Activated naive CD4-positive, alpha-beta T cell treated with anti-CD3 and anti-CD28 coated beads for 36 hours (primary cell): ENCODE measurements at regions not wholly inside any gene's neighbourhood (a gene's known extent, or its start where the extent isn't known, plus 50 kb on each side); places are given as distances from the start of the nearest gene placed in this dataset.
"Not testable (repeated sequence)": the region's sequence is repeated elsewhere in the genome, so short reads cannot be mapped to it uniquely, and the experiment has no call there.

Experiments used
- CTCF ChIA-PET: fragments of 350-600 bp; sonication (Branson Sonifier 250); formaldehyde crosslinking; loops from one replicate; lab custom pipeline; 2021; ENCODE audit warnings: antibody characterized with exemption; lab: Charles Lee
- DNase-seq: peaks from one replicate; pipeline ENCODE4 v3.0.0-alpha.2; 2020
- H3K27ac Mint-ChIP-seq: one replicate; pipeline ENCODE4 v1.8.0; 2021; ENCODE audit warnings: mild to moderate bottlenecking, mixed read lengths
- H3K27me3 Mint-ChIP-seq: one replicate; pipeline ENCODE4 v1.8.0; 2021; ENCODE audit warnings: low read depth, mixed read lengths
- H3K36me3 Mint-ChIP-seq: one replicate; pipeline ENCODE4 v1.8.0; 2021; ENCODE audit warnings: low read depth, mixed read lengths
- H3K4me1 Mint-ChIP-seq: one replicate; pipeline ENCODE4 v1.8.0; 2021; ENCODE audit warnings: low read depth, mixed read lengths
- H3K4me3 Mint-ChIP-seq: one replicate; pipeline ENCODE4 v1.8.0; 2021; ENCODE audit warnings: mild to moderate bottlenecking, moderate library complexity, mixed read lengths
- H3K9me3 Mint-ChIP-seq: one replicate; pipeline ENCODE4 v1.8.0; 2021; ENCODE audit warnings: mixed read lengths
- intact Hi-C: fragments of 100-400 bp; cut with micrococcal nuclease; formaldehyde crosslinking; loops from one replicate; pipeline ENCODE4 v1.15.1; 2023

DNA sequence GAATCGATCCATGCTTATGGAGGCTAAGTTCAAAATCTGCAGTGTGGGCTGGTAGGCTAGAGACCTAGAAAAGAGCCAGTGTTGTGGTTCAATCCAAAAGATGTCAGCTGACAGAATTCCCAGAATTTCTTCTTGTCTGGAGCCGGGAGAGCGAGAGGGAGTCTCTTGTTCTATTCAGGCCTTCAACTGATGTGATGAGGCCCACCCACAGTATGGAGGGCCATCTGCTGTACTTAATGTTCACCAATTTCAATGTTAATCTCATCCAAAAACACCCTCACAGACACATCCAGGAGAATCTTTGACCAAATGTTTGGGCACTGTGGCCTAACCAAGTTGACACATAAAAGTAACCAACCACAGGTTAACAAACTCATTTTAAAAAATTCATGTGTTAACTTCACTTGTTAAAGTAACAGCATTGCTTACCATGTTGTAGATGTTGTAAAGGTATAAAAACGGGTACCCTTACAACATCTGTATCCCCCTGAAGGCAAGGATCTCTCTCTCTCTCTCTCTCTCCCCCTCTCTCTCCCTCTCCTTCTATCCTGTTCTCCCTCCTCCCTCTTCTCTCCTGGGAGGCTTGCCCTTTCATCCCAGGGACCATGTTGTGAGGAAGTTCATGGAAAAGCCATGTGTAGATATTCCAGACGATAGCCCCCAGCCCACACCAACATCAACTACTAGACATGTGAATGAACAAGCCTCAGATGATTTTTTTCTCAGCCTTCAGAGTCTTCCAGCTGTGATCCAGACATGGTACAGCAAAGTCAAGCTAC, 66.4 kb upstream of the CHD2 start:
- CTCF ChIA-PET = interaction anchor here (0.6 to 5.8 kb wide), 6 partner anchors 12 to 70 kb away, joined by 3 to 38 read pairs (median 6); partner anchors contain the start of gene CHD2
- H3K4me1 Mint-ChIP-seq = peaks cover 74% of the 10 kb centered on the region
- H3K27ac Mint-ChIP-seq = peak overlapping the region; percentile 96
- H3K36me3 Mint-ChIP-seq = no peaks in the 10 kb centered on the region
- intact Hi-C loops = no loop called here
- peak overlapping the region; percentile 64 for H3K4me3 Mint-ChIP-seq
- DNase-seq = no peak
- no peaks in the 10 kb centered on the region for H3K9me3 Mint-ChIP-seq
- H3K27me3 Mint-ChIP-seq = no peaks in the 10 kb centered on the region

DNA sequence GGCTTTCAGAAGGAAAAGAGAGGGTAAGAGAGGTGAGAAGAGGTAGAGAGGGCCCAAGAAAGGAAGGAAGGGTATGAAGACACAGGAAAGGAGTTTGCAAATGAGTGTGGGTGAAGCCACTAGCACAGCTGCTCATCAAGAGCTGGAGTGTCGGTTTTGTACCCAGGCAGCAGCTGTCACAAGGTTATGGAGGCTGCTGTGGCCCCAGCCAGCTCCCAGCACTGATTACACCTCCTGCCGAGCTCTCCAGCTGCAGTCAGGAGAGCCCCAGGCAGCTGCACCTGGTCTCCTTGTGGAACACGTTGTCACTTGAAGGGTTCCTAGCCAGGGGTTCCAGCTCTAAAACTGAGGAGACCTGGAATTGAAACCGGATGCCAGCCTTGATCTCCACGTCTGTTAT, 60.4 kb upstream of the CHD2 start:
- peak overlapping the region; percentile 51 for H3K27ac Mint-ChIP-seq
- peak; percentile 66 for DNase-seq
- H3K27me3 Mint-ChIP-seq = no peaks in the 10 kb centered on the region
- CTCF ChIA-PET = interaction anchor here (1.1 kb wide), 1 partner anchor 45 kb away, joined by 3 read pairs; no protein-coding TSS in a partner anchor
- no peaks in the 10 kb centered on the region for H3K9me3 Mint-ChIP-seq
- H3K4me3 Mint-ChIP-seq = peak overlapping the region; percentile 28
- peaks cover 67% of the 10 kb centered on the region for H3K4me1 Mint-ChIP-seq
- intact Hi-C loops = no loop called here
- H3K36me3 Mint-ChIP-seq = no peaks in the 10 kb centered on the region

DNA sequence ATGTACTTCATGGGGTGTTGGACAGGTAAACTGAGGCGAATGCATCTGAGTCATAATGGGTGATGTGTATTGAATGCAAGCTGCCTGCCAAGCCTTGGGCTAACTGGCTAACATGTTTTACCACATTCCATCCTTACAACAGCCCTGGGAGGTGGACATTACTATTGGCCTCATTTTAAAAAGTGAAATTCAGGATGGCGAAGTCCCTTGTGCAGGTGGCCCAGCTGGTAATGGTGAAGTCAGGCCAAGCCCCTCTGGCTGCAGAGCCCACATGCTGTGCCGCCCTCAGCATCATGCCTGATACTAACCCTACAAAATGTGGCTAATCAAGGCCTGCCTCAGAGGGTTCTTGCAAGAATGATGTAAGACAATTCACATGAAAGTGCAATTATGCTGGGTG, 60.0 kb upstream of the CHD2 start:
- peak overlapping the region; percentile 28 for H3K4me3 Mint-ChIP-seq

DNA sequence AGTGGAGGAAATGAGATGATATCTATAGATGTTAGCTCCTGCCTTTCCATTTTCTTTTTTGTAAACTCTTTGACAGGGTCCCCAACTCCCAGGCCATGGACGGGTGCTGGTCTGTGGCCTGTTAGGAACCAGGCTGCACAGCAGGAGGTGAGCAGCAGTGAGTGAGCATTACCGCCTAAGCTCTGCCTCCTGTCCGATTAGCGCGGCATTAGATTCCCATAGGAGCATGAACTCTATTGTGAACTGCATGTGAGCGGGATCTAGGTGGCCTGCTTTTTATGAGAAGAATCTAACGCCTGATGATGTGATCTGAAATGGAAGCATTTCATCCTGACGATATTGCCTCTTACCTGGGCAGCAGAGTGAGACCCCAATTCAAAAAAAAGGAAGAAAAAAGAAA, 56.8 kb upstream of the CHD2 start:
- DNase-seq = no peak
- peak overlapping the region; percentile 46 for H3K27ac Mint-ChIP-seq
- intact Hi-C loops = no loop called here
- H3K27me3 Mint-ChIP-seq = no peaks in the 10 kb centered on the region
- H3K4me3 Mint-ChIP-seq = no peak overlapping the region
- peaks cover 84% of the 10 kb centered on the region for H3K4me1 Mint-ChIP-seq
- H3K36me3 Mint-ChIP-seq = no peaks in the 10 kb centered on the region
- CTCF ChIA-PET = no interaction called here
- no peaks in the 10 kb centered on the region for H3K9me3 Mint-ChIP-seq

More for the DNA sequence above, 60.0 kb upstream of the CHD2 start:
- CTCF ChIA-PET = interaction anchor here (1.1 kb wide), 1 partner anchor 45 kb away, joined by 3 read pairs; no protein-coding TSS in a partner anchor
- H3K4me1 Mint-ChIP-seq = peaks cover 67% of the 10 kb centered on the region
- H3K9me3 Mint-ChIP-seq = no peaks in the 10 kb centered on the region
- no peaks in the 10 kb centered on the region for H3K36me3 Mint-ChIP-seq
- no peaks in the 10 kb centered on the region for H3K27me3 Mint-ChIP-seq
- intact Hi-C loops = no loop called here
- peak overlapping the region; percentile 51 for H3K27ac Mint-ChIP-seq
- no peak for DNase-seq

DNA sequence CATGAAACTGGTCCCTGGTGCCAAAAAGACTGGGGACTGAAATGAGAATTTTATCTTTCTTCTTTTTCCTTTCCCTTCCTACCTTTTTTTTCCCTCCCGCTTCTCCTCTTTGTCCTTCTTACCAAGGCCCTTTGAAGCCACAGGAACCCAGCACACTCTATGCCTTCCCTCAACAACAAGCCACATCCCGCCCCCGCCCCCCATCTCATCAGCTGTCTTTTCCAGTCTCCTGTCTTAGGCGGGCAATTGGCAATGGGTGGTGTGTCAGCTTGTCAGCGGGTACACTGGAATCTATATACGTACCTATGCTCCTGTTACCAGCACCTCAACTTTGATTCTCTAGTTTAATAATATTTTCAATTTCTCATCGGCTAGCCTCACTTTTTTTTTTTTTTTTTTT, 56.3 kb upstream of the CHD2 start:
- Mint-ChIP-seq H3K36me3 (no peaks in the 10 kb centered on the region), H3K4me1 (peaks cover 84% of the 10 kb centered on the region), H3K27ac (peak overlapping the region; percentile 96), H3K27me3 (no peaks in the 10 kb centered on the region), H3K9me3 (no peaks in the 10 kb centered on the region), H3K4me3 (peak overlapping the region; percentile 39)
- peak; percentile 52 for DNase-seq
- CTCF ChIA-PET = interaction anchor here (0.6 to 0.7 kb wide), 2 partner anchors 26 to 540 kb away, joined by 3 to 5 read pairs; no protein-coding TSS in a partner anchor
- intact Hi-C loops = no loop called here

DNA sequence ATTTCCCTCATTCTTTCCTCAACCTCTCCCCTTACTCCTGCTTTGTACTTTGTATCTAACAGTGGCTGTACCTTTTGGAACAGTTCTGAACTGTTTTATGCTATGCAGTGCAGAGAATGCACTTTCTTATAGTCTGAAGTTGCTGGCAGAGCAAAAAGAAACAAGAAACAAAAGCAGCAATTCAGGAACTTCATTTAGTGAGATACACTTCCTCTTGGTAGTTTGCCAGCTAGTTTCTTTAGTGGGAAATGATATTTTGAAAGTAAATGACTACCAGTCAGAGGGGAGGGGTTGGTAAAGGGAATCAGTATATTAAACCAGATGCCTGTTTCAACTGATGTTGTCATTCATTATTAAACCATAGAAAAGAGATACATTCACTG, 55.0 kb upstream of the CHD2 start:
- Mint-ChIP-seq H3K4me1 (peaks cover 85% of the 10 kb centered on the region), H3K9me3 (peaks cover 2% of the 10 kb centered on the region), H3K4me3 (peak overlapping the region; percentile 71), H3K27ac (peak overlapping the region; percentile 96), H3K36me3 (peaks cover 3% of the 10 kb centered on the region), H3K27me3 (no peaks in the 10 kb centered on the region)
- intact Hi-C loops = loop anchor here (1.0 kb wide), 5 partner anchors 8 to 220 kb away; no protein-coding TSS in a partner anchor
- CTCF ChIA-PET = interaction anchor here (0.6 to 1.1 kb wide), 4 partner anchors 12 to 52 kb away, joined by 3 read pairs; no protein-coding TSS in a partner anchor
- no peak for DNase-seq

DNA sequence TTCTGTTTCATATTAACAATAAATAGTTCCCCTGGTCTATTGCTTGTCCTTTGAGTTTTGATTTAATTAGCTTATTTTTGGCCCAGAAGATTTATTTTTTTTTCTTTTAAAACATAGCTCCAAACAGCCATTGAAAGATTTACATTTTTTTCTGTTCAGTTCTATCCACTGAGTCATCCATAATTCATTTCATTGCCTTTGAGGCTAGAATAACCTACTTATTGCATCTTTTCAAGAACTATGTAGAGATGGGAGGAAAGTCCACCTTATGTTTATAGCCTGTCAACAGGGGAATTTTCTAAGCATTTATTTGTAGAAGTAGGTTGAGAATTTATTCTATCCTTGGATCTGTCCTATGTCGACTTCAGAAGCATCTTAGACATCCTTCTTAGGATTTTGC, 53.4 kb upstream of the CHD2 start:
- no peaks in the 10 kb centered on the region for H3K27me3 Mint-ChIP-seq
- intact Hi-C loops = no loop called here
- H3K9me3 Mint-ChIP-seq = peaks cover 5% of the 10 kb centered on the region

DNA sequence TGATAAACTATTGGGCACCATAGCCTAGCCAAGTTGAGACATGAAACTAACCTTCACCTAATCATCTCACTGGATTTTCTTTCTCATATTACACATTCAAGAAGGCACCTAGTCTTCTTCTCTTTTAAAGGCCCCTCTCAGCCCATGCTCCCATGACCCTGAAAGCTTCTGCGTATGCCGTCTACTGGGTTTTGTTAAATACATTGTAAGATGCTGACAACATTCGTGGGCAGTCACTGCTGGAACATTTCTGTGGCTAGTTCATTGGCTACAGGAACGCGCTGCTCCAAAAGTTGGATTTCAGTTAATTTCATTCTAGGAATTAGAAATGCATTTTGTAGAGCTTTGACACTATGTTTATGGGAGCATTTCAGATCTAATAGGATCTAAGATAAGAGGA, 52.3 kb upstream of the CHD2 start:
- Mint-ChIP-seq H3K9me3 (peaks cover 5% of the 10 kb centered on the region), H3K4me1 (peaks cover 78% of the 10 kb centered on the region), H3K27ac (peak overlapping the region; percentile 59), H3K27me3 (no peaks in the 10 kb centered on the region), H3K36me3 (peaks cover 5% of the 10 kb centered on the region), H3K4me3 (no peak overlapping the region)
- intact Hi-C loops = no loop called here
- CTCF ChIA-PET = interaction anchor here (0.9 to 3.2 kb wide), 3 partner anchors 15 to 32 kb away, joined by 3 to 14 read pairs (median 3); no protein-coding TSS in a partner anchor
- DNase-seq = no peak

More for the DNA sequence above, 53.4 kb upstream of the CHD2 start:
- CTCF ChIA-PET = interaction anchor here (0.8 to 1.1 kb wide), 3 partner anchors 9 to 33 kb away, joined by 3 read pairs; no protein-coding TSS in a partner anchor
- H3K4me3 Mint-ChIP-seq = no peak overlapping the region
- peaks cover 5% of the 10 kb centered on the region for H3K36me3 Mint-ChIP-seq
- no peak for DNase-seq
- peaks cover 80% of the 10 kb centered on the region for H3K4me1 Mint-ChIP-seq
- H3K27ac Mint-ChIP-seq = peak overlapping the region; percentile 96

DNA sequence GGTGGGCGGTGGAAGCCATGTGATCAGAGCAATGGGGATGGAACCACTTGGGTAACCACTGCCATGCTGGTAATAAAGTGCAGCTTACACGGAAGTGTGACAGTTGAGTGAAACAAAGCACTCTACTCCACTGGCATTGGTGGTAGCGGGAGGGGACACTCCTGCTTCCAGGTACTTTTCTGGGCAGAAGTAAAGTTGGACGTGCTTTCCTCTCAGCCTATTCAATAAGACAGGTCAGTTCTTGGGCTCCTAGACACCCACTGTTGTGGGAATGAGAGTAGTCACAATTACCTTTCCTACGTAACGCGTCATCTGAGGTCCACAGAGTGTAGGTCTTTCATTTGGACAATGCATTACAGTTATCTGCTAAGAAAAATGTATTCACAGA, 51.7 kb upstream of the CHD2 start:
- H3K36me3 Mint-ChIP-seq = peaks cover 5% of the 10 kb centered on the region
- peak overlapping the region; percentile 91 for H3K27ac Mint-ChIP-seq
- peaks cover 76% of the 10 kb centered on the region for H3K4me1 Mint-ChIP-seq
- no peak overlapping the region for H3K4me3 Mint-ChIP-seq
- no peaks in the 10 kb centered on the region for H3K27me3 Mint-ChIP-seq
- CTCF ChIA-PET = interaction anchor here (0.9 to 3.2 kb wide), 3 partner anchors 16 to 32 kb away, joined by 3 to 14 read pairs (median 3); no protein-coding TSS in a partner anchor
- no peak for DNase-seq
- peaks cover 5% of the 10 kb centered on the region for H3K9me3 Mint-ChIP-seq
- intact Hi-C loops = no loop called here

DNA sequence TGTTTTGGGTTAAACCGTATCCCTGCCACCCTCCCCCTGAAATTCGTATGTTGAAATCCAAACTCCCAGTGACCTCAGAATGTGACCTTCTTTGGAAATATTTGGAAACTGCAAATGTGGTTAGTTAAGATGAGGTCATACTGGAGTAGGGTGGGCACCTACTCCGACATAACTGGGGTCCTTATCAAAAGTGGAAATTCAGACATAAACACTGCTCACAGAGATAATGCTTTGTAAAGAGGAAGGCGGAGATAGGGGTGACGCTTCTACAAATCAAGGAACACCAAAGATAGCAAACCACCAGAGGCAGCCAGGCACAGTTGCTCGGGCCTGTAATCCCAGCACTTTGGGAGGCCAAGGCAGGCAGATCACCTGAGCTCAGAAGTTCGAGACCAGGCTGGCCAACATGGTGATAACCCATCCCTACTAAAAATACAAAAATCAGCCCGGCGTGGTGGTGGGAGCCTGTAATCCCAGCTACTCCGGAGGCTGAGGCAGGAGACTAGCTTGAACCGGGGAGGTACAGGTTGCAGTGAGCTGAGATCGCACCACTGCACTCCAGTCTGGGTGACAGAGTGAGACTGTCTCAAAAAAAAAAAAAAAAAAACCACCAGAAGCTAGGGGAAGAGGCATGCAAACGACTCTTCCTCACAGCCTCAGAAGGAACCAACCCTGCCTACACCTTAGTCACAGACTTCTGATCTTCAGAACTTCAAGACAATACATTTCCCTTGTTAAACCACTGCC, 51.1 kb upstream of the CHD2 start:
- H3K36me3 Mint-ChIP-seq = peaks cover 5% of the 10 kb centered on the region
- H3K9me3 Mint-ChIP-seq = peaks cover 5% of the 10 kb centered on the region
- DNase-seq = peak; percentile 63
- peak overlapping the region; percentile 91 for H3K27ac Mint-ChIP-seq
- H3K4me3 Mint-ChIP-seq = peak overlapping the region; percentile 57
- H3K27me3 Mint-ChIP-seq = no peaks in the 10 kb centered on the region
- intact Hi-C loops = loop anchor here (1.0 kb wide), 4 partner anchors 18 to 69 kb away; no protein-coding TSS in a partner anchor
- H3K4me1 Mint-ChIP-seq = peaks cover 75% of the 10 kb centered on the region
- CTCF ChIA-PET = interaction anchor here (3.2 kb wide), 1 partner anchor 17 kb away, joined by 14 read pairs; no protein-coding TSS in a partner anchor

DNA sequence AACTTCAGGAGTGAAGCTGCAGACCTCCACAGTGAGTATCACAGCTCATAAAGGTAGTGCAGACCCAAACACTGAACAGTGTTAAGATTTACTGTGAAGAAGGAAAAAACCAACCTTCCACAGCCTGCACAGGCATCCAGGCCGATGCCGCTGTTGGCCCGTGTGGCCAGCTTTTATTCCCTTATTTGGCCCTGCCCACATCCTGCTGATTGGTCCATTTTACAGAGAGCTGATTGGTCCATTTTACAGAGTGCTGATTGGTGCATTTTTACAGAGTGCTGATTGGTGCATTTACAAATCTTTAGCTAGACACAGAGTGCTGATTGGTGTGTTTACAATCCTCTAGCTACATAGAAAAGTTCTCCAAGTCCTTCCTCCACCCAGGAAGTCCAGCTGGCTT, 49.9 kb upstream of the CHD2 start:
- intact Hi-C loops, H3K9me3 Mint-ChIP-seq, H3K36me3 Mint-ChIP-seq, H3K27me3 Mint-ChIP-seq: not testable (repeated sequence)
- Mint-ChIP-seq H3K4me3 (peak overlapping the region; percentile 57), H3K4me1 (peaks cover 65% of the 10 kb centered on the region), H3K27ac (peak overlapping the region; percentile 91)
- peak; percentile 66 for DNase-seq
- CTCF ChIA-PET = interaction anchor here (0.7 to 3.2 kb wide), 2 partner anchors 18 to 178 kb away, joined by 3 to 14 read pairs; no protein-coding TSS in a partner anchor
